Ovary (tissue), 3 donors: ENCODE measurements at regions not wholly inside any gene's neighbourhood (a gene's known extent, or its start where the extent isn't known, plus 50 kb on each side); places are given as distances from the start of the nearest gene placed in this dataset.

ENCODE experiments used
- EP300 ChIP-seq: sonication (generic); formaldehyde crosslinking; IDR thresholded peaks from one replicate; pipeline ENCODE4 v1.6.1; 2017; ENCODE audit warnings: antibody characterized with exemption
- POLR2A ChIP-seq: fragments of 450-650 bp; IDR thresholded peaks from one replicate; pipeline ENCODE4 v1.6.1; 2017; ENCODE audit warnings: antibody characterized with exemption, mild to moderate bottlenecking, moderate library complexity
- TF ChIP-seq, protein P1 (sequence below), 3 donors: fragments of 450-650 bp in 2 of 3; fragments of 200-600 bp in 1 of 3; IDR thresholded peaks; one replicate each; pipeline versions ENCODE4 v1.5.1 to v1.8.0; 2016 to 2022; ENCODE audit warnings: antibody characterized with exemption in 3 of 3, mild to moderate bottlenecking in 1 of 3
- donor health status: DM: no; HTN: no; CAD: no.

DNA sequence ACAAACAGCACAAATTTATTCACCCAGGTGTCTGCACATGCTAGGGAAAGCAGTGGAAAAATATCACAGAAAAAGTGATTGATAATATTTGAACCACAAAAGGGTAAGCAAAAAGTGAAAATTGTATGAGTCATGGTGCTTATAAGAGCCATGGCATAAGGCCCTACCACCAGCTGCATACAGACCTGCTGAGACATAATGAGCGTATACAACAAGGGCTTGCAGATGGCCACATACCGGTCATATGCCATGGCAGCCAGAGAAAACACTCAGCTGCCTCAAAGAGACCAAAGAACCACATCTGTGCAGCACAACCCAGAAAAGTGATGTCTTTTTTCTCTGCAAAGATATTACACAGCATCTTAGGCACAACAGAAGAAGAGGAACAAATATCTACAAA lies 71.4 kb upstream of the OR9G4 start:
- no peak for TF ChIP-seq EP300
- TF ChIP-seq, protein P1, sequence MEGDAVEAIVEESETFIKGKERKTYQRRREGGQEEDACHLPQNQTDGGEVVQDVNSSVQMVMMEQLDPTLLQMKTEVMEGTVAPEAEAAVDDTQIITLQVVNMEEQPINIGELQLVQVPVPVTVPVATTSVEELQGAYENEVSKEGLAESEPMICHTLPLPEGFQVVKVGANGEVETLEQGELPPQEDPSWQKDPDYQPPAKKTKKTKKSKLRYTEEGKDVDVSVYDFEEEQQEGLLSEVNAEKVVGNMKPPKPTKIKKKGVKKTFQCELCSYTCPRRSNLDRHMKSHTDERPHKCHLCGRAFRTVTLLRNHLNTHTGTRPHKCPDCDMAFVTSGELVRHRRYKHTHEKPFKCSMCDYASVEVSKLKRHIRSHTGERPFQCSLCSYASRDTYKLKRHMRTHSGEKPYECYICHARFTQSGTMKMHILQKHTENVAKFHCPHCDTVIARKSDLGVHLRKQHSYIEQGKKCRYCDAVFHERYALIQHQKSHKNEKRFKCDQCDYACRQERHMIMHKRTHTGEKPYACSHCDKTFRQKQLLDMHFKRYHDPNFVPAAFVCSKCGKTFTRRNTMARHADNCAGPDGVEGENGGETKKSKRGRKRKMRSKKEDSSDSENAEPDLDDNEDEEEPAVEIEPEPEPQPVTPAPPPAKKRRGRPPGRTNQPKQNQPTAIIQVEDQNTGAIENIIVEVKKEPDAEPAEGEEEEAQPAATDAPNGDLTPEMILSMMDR (IDR thresholded peaks at IDR 0.05) = no peak
- no peak for TF ChIP-seq POLR2A
